ENCODE measurements at regions not wholly inside any gene's neighbourhood (a gene's known extent, or its start where the extent isn't known, plus 50 kb on each side); places are given as distances from the start of the nearest gene placed in this dataset.
"Not testable (repeated sequence)": the region's sequence is repeated elsewhere in the genome, so short reads cannot be mapped to it uniquely, and the experiment has no call there.

GRCh38 chr9:129561594-129562281, 59.2 kb downstream of the C9orf50 start:
- no peak for DNase-seq

GRCh38 chr9:129560881-129561306, 60.0 kb downstream of the C9orf50 start:
- DNase-seq: no peak

GRCh38 chr9:129559506-129559881, 61.4 kb downstream of the C9orf50 start:
- DNase-seq: no peak

- DNase-seq: no peak
Measured at GRCh38 chr9:129558551-129559505, 62.1 kb downstream of the C9orf50 start.

GRCh38 chr9:129558063-129558550, 62.8 kb downstream of the C9orf50 start:
- no peak for DNase-seq

GRCh38 chr9:129557192-129558036, 63.5 kb downstream of the C9orf50 start:
- DNase-seq: no peak

GRCh38 chr9:129556491-129557191, 64.3 kb downstream of the C9orf50 start:
- no peak for DNase-seq

GRCh38 chr9:129555512-129556215, 65.2 kb downstream of the C9orf50 start:
- DNase-seq: no peak

GRCh38 chr9:129554649-129555048, 66.3 kb downstream of the C9orf50 start:
- no peak for DNase-seq

- DNase-seq: no peak
Measured at GRCh38 chr9:129553277-129553676, 67.6 kb downstream of the C9orf50 start.

- no peak for DNase-seq
Measured at GRCh38 chr9:129552064-129552463, 68.8 kb downstream of the C9orf50 start.

- DNase-seq: no peak
Measured at GRCh38 chr9:129551393-129551973, 69.4 kb downstream of the C9orf50 start.

GRCh38 chr9:129550977-129551376, 69.9 kb downstream of the C9orf50 start:
- DNase-seq: not testable (repeated sequence)

GRCh38 chr9:129550199-129550839, 70.6 kb downstream of the C9orf50 start:
- DNase-seq: peak in 1 of 2 donors; percentile 19

- DNase-seq: no peak
Measured at GRCh38 chr9:129549684-129550083, 71.2 kb downstream of the C9orf50 start.

- DNase-seq: no peak
Measured at GRCh38 chr9:129549139-129549538, 71.8 kb downstream of the C9orf50 start.

GRCh38 chr9:129548571-129549135, 72.2 kb downstream of the C9orf50 start:
- DNase-seq: no peak

GRCh38 chr9:129547869-129548570, 72.9 kb downstream of the C9orf50 start:
- DNase-seq: no peak

- no peak for DNase-seq
Measured at GRCh38 chr9:129547063-129547462, 73.8 kb downstream of the C9orf50 start.

GRCh38 chr9:129545876-129546275, 75.0 kb downstream of the C9orf50 start:
- DNase-seq: not testable (repeated sequence)

All from CD4-positive, alpha-beta T cell treated with Interleukin-1 beta for 1 hour (primary cell).